ENCODE measurements at regions not wholly inside any gene's neighbourhood (a gene's known extent, or its start where the extent isn't known, plus 50 kb on each side); places are given as distances from the start of the nearest gene placed in this dataset.

DNA sequence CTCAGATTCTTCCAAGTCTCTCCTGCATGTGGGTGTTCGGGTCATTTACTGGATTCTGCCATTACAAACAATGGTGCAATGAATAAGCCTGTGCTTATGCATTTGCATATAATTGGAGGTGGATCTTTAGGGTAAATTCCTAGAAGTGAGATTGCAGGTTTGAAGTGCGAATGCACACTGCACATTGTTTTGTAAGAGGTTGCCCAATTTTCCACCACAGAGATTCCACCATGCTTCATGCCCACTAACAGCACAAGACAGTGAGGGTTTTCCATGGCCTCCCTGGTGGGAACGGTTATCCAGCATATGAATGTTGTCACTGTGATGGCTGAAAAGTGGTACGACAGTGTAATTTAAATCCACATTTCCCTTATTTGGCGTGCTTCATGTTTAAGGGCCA, 178.8 kb upstream of the PMEPA1 start:
- no peak for DNase-seq (ENCODE audit: extremely low spot score)
- TF ChIP-seq, protein P1, sequence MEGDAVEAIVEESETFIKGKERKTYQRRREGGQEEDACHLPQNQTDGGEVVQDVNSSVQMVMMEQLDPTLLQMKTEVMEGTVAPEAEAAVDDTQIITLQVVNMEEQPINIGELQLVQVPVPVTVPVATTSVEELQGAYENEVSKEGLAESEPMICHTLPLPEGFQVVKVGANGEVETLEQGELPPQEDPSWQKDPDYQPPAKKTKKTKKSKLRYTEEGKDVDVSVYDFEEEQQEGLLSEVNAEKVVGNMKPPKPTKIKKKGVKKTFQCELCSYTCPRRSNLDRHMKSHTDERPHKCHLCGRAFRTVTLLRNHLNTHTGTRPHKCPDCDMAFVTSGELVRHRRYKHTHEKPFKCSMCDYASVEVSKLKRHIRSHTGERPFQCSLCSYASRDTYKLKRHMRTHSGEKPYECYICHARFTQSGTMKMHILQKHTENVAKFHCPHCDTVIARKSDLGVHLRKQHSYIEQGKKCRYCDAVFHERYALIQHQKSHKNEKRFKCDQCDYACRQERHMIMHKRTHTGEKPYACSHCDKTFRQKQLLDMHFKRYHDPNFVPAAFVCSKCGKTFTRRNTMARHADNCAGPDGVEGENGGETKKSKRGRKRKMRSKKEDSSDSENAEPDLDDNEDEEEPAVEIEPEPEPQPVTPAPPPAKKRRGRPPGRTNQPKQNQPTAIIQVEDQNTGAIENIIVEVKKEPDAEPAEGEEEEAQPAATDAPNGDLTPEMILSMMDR (IDR thresholded peaks at IDR 0.05; ENCODE audit: control extremely low read depth, extremely low read depth, low read depth, missing control alignments): no peak
- POLR2A ChIA-PET: no interaction called here
- CTCF ChIA-PET: no interaction called here

GRCh38 chr20:57884956-57885355, 175.1 kb upstream of the PMEPA1 start:
- no peak for DNase-seq (ENCODE audit: extremely low spot score)
- POLR2A ChIA-PET: no interaction called here
- TF ChIP-seq, protein P1 (IDR thresholded peaks at IDR 0.05; ENCODE audit: control extremely low read depth, extremely low read depth, low read depth, missing control alignments): no peak
- CTCF ChIA-PET: no interaction called here

GRCh38 chr20:57883761-57884160, 173.9 kb upstream of the PMEPA1 start:
- POLR2A ChIA-PET: no interaction called here
- CTCF ChIA-PET: no interaction called here
- TF ChIP-seq, protein P1 (IDR thresholded peaks at IDR 0.05; ENCODE audit: control extremely low read depth, extremely low read depth, low read depth, missing control alignments): no peak
- no peak for DNase-seq (ENCODE audit: extremely low spot score)

GRCh38 chr20:57883224-57883623, 173.4 kb upstream of the PMEPA1 start:
- POLR2A ChIA-PET: no interaction called here
- TF ChIP-seq, protein P1 (IDR thresholded peaks at IDR 0.05; ENCODE audit: control extremely low read depth, extremely low read depth, low read depth, missing control alignments): no peak
- CTCF ChIA-PET: no interaction called here
- no peak for DNase-seq (ENCODE audit: extremely low spot score)

GRCh38 chr20:57882451-57883161, 172.8 kb upstream of the PMEPA1 start:
- ChIA-PET POLR2A (no interaction called here), CTCF (no interaction called here)
- TF ChIP-seq, protein P1 (IDR thresholded peaks at IDR 0.05; ENCODE audit: control extremely low read depth, extremely low read depth, low read depth, missing control alignments): no peak
- DNase-seq (ENCODE audit: extremely low spot score): no peak

GRCh38 chr20:57881466-57882385, 171.9 kb upstream of the PMEPA1 start:
- no peak for DNase-seq (ENCODE audit: extremely low spot score)
- ChIA-PET CTCF (no interaction called here), POLR2A (no interaction called here)
- TF ChIP-seq, protein P1 (IDR thresholded peaks at IDR 0.05; ENCODE audit: control extremely low read depth, extremely low read depth, low read depth, missing control alignments): no peak

Data from GM10248 (cell line).